NCI-H345 treated with DMSO at 0.1 percent for 48 hours (cell line): ENCODE measurements at regions not wholly inside any gene's neighbourhood (a gene's known extent, or its start where the extent isn't known, plus 50 kb on each side); places are given as distances from the start of the nearest gene placed in this dataset.

Experiments
- DNase-seq: peaks from one replicate; lab custom pipeline; 2025; ENCODE audit not compliant: unreplicated experiment; lab: John Stamatoyannopoulos, UW

DNA sequence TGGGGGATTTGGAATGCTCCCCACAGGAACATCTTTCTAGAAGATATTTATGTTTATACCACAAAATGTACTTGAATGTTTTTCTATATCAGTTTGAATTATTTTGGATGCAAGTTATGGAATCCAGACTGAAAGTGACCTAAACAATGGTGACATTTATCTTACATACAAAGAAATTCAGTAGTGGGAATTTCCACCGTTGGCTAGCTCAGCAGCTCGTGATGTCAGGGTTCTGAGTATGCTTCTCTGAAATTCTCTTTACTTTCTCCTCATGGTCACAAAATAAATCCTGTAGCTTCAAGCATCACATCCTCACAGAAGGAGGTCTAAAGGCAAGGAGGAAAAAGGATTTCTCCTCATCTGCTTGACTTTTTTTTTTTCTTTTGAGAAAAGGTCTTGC lies 105.3 kb downstream of the AKAIN1 start:
- no peak for DNase-seq

DNA sequence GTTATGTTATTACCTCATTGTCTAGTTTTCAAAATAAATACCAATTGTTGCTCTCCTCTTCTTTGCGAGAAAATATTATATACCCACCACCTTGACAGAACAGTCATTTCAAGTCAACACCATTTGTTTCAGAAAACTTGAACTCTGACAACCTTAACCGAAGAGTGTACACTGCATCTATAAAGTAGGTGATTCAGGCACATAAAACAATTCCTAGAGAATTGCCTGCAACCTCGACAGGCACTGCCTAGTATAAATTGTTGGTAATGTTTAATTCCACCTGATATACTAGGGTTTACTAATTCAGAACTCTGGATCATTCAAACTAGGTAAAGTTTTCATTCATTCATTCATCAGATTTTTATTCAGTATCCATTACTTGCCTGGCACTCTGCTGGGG lies 121.8 kb downstream of the AKAIN1 start:
- DNase-seq, result no peak

- DNase-seq, result peak; percentile 67
These were observed 123.8 kb downstream of the AKAIN1 start for GRCh38 chr18:5073026-5073944.

- no peak for DNase-seq
These were observed 128.2 kb downstream of the AKAIN1 start for GRCh38 chr18:5068851-5069250.

- no peak for DNase-seq
These were observed 130.6 kb downstream of the AKAIN1 start for GRCh38 chr18:5066380-5066977.

DNA sequence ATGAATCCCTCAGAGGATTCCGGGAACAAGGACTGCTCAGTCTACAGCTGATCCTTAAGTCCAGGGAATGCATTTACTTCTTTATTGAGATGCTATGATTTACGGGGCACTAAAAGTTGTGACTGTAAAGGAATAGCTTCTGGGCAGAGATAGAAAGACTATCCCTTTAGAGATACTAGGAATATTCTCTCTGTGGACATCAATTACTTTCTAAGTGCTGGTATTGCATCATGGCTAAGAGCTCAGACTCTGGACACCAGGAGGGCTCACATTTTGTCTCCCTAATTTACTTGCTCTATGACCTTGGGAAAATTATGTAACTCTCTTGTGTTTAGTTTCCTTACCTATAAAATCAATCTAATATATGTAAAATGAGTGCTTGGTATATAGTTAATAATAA lies 131.4 kb downstream of the AKAIN1 start:
- DNase-seq, result no peak

- no peak for DNase-seq
These were observed 132.2 kb downstream of the AKAIN1 start for GRCh38 chr18:5064841-5065370.

GRCh38 chr18:5061785-5062184 lies 135.3 kb downstream of the AKAIN1 start:
- DNase-seq, result no peak

DNA sequence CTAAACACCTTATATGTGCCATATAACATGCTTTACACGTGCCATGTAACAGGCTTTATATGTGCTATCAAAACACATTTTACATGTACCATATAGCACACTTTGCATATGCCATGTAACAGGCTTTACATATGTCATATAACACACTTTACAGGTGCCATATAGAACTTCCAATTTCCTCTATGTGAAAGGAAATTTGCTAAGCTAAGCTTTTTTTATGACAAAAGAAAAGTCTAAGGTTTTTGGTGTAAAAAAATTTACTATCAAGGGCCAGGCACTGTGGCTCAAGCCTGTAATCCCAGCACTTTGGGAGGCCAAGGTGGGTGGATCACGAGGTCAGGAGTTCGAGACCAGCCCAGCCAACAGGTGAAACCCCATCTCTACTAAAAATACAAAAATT lies 136.5 kb downstream of the AKAIN1 start:
- DNase-seq, result no peak

GRCh38 chr18:5059696-5060032 lies 137.4 kb downstream of the AKAIN1 start:
- no peak for DNase-seq

DNA sequence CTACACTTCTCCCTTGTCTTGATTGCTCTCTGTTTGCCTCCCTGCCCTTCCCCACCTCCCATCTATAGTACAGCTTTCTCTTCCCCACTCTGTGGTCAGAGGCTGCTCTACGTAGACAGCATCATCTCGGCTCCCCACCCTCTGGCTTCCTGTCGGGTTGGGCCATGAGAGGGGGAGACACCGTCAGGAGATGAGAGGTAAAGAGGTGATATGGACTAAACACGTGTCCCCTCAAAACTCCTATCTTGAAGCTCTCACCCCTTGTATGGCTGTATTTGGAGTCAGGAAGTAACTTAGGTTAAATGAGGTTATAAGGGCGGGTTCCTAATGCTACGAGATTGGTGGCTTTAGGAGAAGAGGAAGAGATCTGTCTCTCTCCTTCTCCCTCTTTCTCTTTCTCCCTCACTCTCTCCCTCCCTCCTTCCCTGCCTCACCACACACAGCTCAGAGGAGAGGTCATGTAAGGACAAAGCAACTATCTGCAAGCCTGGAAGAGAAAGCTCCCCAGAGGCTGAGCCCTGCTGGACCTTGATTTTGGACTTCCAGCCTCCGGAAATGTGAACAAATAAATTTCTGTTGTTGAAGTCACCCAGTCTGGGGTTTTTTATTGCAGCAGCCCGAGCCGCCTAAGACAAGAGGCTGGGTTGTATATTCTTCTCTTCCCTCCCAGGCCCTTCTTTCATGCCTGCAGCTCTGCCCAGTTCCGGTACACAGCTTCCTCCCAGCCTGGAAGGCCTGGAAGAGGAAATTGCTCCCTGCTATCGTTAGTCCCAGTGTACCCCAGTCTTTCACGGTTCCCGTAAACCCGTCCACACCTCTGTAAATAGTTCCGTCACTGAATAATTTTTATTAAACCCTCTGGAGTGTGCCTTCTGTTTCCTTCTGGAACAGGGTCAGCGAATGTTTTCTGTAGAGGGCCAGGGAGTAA lies 138.0 kb downstream of the AKAIN1 start:
- no peak for DNase-seq

- DNase-seq, result peak; percentile 50
These were observed 139.4 kb downstream of the AKAIN1 start for GRCh38 chr18:5057386-5058348.

- DNase-seq, result no peak
These were observed 144.6 kb downstream of the AKAIN1 start for GRCh38 chr18:5052491-5052890.

DNA sequence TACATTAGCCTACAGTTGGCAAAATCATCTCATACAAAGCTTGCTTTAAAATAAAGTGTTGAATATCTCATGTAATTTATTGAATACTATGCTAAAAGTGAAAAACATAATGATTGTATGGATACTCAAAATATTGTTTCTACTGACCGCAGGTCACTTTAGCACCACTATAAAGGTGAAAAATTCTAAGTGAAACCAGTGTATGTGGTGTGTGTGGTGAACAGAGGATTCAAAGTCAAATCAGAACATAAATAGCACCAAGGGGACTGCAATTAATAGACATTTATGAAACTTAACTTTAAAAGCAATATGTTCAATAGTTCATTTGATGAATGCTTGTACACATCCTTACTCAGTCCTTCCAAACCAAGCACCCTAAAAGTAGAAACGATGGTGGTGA lies 145.8 kb downstream of the AKAIN1 start:
- DNase-seq, result no peak

GRCh38 chr18:5049124-5049523 lies 147.9 kb downstream of the AKAIN1 start:
- no peak for DNase-seq

GRCh38 chr18:5040476-5040875 lies 156.6 kb downstream of the AKAIN1 start:
- no peak for DNase-seq

GRCh38 chr18:5036523-5036922 lies 160.5 kb downstream of the AKAIN1 start:
- no peak for DNase-seq

DNA sequence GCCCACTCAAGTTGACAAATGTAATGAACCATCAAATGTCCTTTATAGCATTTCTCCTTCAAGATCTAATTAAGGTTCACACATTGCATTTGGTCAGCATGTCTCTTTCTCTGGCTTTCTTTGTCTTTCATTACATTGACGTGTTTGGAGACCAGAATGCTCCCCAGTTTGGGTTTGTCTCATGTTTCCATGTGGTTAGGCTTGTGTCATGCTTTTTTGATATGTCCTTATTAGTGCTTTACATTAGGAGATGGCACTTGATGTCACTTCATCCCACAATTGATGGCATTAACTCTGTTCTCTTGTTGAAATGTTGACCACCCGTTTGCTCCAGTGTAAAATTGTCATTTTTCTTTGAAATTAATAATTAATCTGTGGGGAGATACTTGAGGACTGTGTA lies 165.8 kb downstream of the AKAIN1 start:
- no peak for DNase-seq

DNA sequence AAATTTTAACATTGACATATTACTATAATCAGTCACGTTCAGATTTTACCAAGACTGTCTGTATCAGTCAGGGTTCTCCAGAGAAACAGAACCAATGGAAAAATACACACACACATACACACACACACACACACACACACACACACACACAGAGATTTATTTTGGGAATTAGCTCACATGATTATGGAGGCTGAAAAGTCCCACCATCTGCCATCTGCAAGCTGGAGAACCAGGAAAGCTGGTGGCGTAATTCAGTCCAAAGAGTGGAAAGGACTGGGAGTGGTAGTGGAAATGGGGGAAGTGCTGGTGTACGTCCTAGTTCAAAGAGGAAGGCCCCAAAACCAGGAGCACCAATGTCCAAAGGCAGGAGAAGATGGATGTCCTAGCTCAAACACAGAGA lies 166.4 kb downstream of the AKAIN1 start:
- no peak for DNase-seq

DNA sequence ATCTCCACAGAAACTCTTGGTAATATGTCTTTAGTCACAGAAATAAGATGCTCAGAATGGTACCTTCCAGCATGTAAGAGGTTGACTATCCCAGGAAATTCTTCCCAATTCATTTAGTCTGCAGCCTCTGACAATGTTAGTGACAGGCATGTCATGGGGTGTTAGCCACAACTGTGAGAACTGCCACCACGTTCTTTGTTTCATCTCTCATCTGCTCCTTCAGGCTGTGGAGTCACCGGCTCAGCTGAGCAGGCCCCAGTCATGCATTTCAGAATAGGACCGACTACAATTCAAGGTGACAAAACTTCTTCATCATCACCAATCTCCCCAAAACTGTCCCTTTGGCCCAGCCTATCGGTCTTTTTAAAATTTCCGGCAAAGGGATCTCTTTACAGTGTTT lies 167.5 kb downstream of the AKAIN1 start:
- no peak for DNase-seq
